Central memory CD4-positive, alpha-beta T cell (primary cell): ENCODE measurements at regions not wholly inside any gene's neighbourhood (a gene's known extent, or its start where the extent isn't known, plus 50 kb on each side); places are given as distances from the start of the nearest gene placed in this dataset.

ENCODE experiments used
- DNase-seq: peaks from one replicate; pipeline ENCODE4 v3.0.0; 2022

GRCh38 chr15:62558640-62559380 is 393.7 kb upstream of the C2CD4B start:
- no peak for DNase-seq

- no peak for DNase-seq
Observed at GRCh38 chr15:62559381-62559733, 394.3 kb upstream of the C2CD4B start.

GRCh38 chr15:62561059-62561519 is 396.0 kb upstream of the C2CD4B start:
- DNase-seq: no peak

GRCh38 chr15:62561571-62561970 is 396.5 kb upstream of the C2CD4B start:
- no peak for DNase-seq

- DNase-seq: no peak
Observed at GRCh38 chr15:62564886-62565633, 400.0 kb upstream of the C2CD4B start.

- no peak for DNase-seq
Observed at GRCh38 chr15:62565634-62566026, 400.5 kb upstream of the C2CD4B start.

- no peak for DNase-seq
Observed at GRCh38 chr15:62566248-62566647, 401.2 kb upstream of the C2CD4B start.

GRCh38 chr15:62567501-62567900 is 402.4 kb upstream of the C2CD4B start:
- no peak for DNase-seq

- no peak for DNase-seq
Observed at GRCh38 chr15:62568004-62568403, 402.9 kb upstream of the C2CD4B start.

- no peak for DNase-seq
Observed at GRCh38 chr15:62568702-62569101, 403.6 kb upstream of the C2CD4B start.

- no peak for DNase-seq
Observed at GRCh38 chr15:62569460-62570404, 404.6 kb upstream of the C2CD4B start.

- no peak for DNase-seq
Observed at GRCh38 chr15:62570405-62570783, 405.3 kb upstream of the C2CD4B start.

GRCh38 chr15:62571072-62571471 is 406.0 kb upstream of the C2CD4B start:
- no peak for DNase-seq

- DNase-seq: no peak
Observed at GRCh38 chr15:62572797-62573196, 407.7 kb upstream of the C2CD4B start.

- DNase-seq: no peak
Observed at GRCh38 chr15:62573876-62574275, 408.8 kb upstream of the C2CD4B start.

GRCh38 chr15:62578546-62578945 is 413.5 kb upstream of the C2CD4B start:
- no peak for DNase-seq

- DNase-seq: no peak
Observed at GRCh38 chr15:62578960-62579359, 413.9 kb upstream of the C2CD4B start.

- no peak for DNase-seq
Observed at GRCh38 chr15:62579842-62580241, 414.8 kb upstream of the C2CD4B start.

GRCh38 chr15:62582580-62582979 is 417.5 kb upstream of the C2CD4B start:
- no peak for DNase-seq

GRCh38 chr15:62584301-62585235 is 419.5 kb upstream of the C2CD4B start:
- DNase-seq: no peak

GRCh38 chr15:62588938-62589670 is 424.0 kb upstream of the C2CD4B start:
- no peak for DNase-seq
